HepG2 (cell line): ENCODE measurements at regions not wholly inside any gene's neighbourhood (a gene's known extent, or its start where the extent isn't known, plus 50 kb on each side); places are given as distances from the start of the nearest gene placed in this dataset.

ENCODE experiments used
- ATAC-seq: fragments of 200-7000 bp; cut with Tn5 transposase; 3 replicates; pipeline ENCODE4 v1.9.1; 2020; ENCODE audit warnings: mild to moderate bottlenecking, moderate library complexity
- BruUV-seq: library from RNA; stranded (reverse); fragments of 400-500 nt; replicated peaks from 2 replicates; lab custom pipeline; 2021; lab: Mats Ljungman, UMichigan
- CTCF ChIA-PET: fragments of 300-600 bp; formaldehyde crosslinking; extraction: SDS; loops from one replicate; lab custom pipeline; 2021; ENCODE audit warnings: low total read pairs, inconsistent platforms, low intra/inter-chr PET ratio; lab: Yijun Ruan, JAX
- POLR2A ChIA-PET: fragments of 350-600 bp; sonication (Branson Sonifier 250); formaldehyde crosslinking; loops from one replicate; lab custom pipeline; 2020; ENCODE audit warnings: antibody characterized with exemption, inconsistent platforms; lab: Yijun Ruan, JAX
- DNase-seq: peaks from one replicate; pipeline ENCODE4 v3.0.0-alpha.2; 2015; ENCODE audit warnings: low spot score
- FAIRE-seq: peaks from 3 replicates; lab custom pipeline; 2011; peaks lifted over from hg19 to GRCh38; lab: Jason Lieb, UNC
- H2AFZ ChIP-seq: one replicate; pipeline ENCODE4 v1.6.1; 2011; ENCODE audit warnings: low read length, inconsistent platforms
- H3K27ac ChIP-seq: fragments of 300-600 bp; 3 replicates; pipeline ENCODE4 v1.8.0; 2011; ENCODE audit warnings: mixed run types, mild to moderate bottlenecking, mixed read lengths, low read length, inconsistent platforms; ENCODE audit not compliant: insufficient read depth; ENCODE audit errors: extremely low read length
- H3K27me3 ChIP-seq, 2 experiments: fragments of 200-600 bp in 1 of 2; 2 replicates in 1 of 2; 3 replicates in 1 of 2; pipeline versions ENCODE4 v1.6.0 to v1.8.0; 2011; ENCODE audit warnings: low read length in 2 of 2, mild to moderate bottlenecking in 2 of 2, moderate library complexity in 2 of 2, inconsistent platforms in 1 of 2; ENCODE audit not compliant: insufficient read depth in 2 of 2, control insufficient read depth in 1 of 2
- H3K36me3 ChIP-seq, 2 experiments: fragments of 200-600 bp in 1 of 2; replicated peaks in 1 of 2; 2 replicates in 1 of 2; 3 replicates in 1 of 2; pipeline versions ENCODE4 v1.5.1 to v1.8.0; 2011; ENCODE audit warnings: low read length in 2 of 2, inconsistent platforms in 1 of 2; ENCODE audit not compliant: insufficient read depth in 2 of 2, control insufficient read depth in 1 of 2
- H3K4me1 ChIP-seq: 2 replicates; pipeline ENCODE4 v1.5.1; 2012; ENCODE audit warnings: low read length, inconsistent platforms; ENCODE audit not compliant: insufficient read depth
- H3K4me2 ChIP-seq: 2 replicates; pipeline ENCODE4 v1.6.0; 2011; ENCODE audit warnings: low read depth, low read length, inconsistent platforms
- H3K4me3 ChIP-seq, 3 experiments: fragments of 200-600 bp in 1 of 3; sonication (generic), shearing (Covaris generic) in 1 of 3; replicated peaks in 1 of 3; 2 replicates each; pipeline ENCODE4 v1.5.1; 2011 to 2016; ENCODE audit warnings: low read length in 3 of 3, inconsistent platforms in 2 of 3, low read depth in 2 of 3, mild to moderate bottlenecking in 2 of 3, control low read depth in 1 of 3, mixed read lengths in 1 of 3; ENCODE audit not compliant: insufficient read depth in 1 of 3
- H3K79me2 ChIP-seq: one replicate; pipeline ENCODE4 v1.6.1; 2011; ENCODE audit warnings: low read length, inconsistent platforms; ENCODE audit not compliant: insufficient read depth
- H3K9ac ChIP-seq: 2 replicates; pipeline ENCODE4 v1.6.0; 2011; ENCODE audit warnings: mild to moderate bottlenecking, low read depth, low read length, inconsistent platforms; ENCODE audit not compliant: insufficient read depth
- H3K9me3 ChIP-seq: 2 replicates; pipeline ENCODE4 v1.5.1; 2012; ENCODE audit warnings: mild to moderate bottlenecking, low read length
- H4K20me1 ChIP-seq: 2 replicates; pipeline ENCODE4 v1.6.0; 2011; ENCODE audit warnings: inconsistent platforms, mild to moderate bottlenecking, low read length, moderate library complexity; ENCODE audit not compliant: insufficient read depth
- BORCS8-MEF2B ChIP-seq: sonication (generic); formaldehyde crosslinking; IDR thresholded peaks from 2 replicates; pipeline ENCODE4 v1.8.0; 2022; ENCODE audit warnings: mild to moderate bottlenecking, missing genetic modification reagents
- FOXM1 ChIP-seq: sonication (generic); formaldehyde crosslinking; IDR thresholded peaks from 2 replicates; pipeline ENCODE4 v1.5.0; 2020; ENCODE audit warnings: missing genetic modification reagents
- GTF3A ChIP-seq: sonication (generic); formaldehyde crosslinking; conservative IDR thresholded peaks from 2 replicates; pipeline ENCODE4 v1.4.0; 2020; ENCODE audit warnings: mild to moderate bottlenecking, missing genetic modification reagents
- HNRNPL ChIP-seq: fragments of 200-400 bp; formaldehyde crosslinking; IDR thresholded peaks from 2 replicates; pipeline ENCODE4 v1.6.1; 2017; ENCODE audit warnings: mild to moderate bottlenecking, low read depth, low read length
- NCOA2 ChIP-seq: sonication (generic); formaldehyde crosslinking; IDR thresholded peaks from 2 replicates; pipeline ENCODE4 v1.8.0; 2022; ENCODE audit warnings: inconsistent platforms
- NR2C2 ChIP-seq: sonication (generic); formaldehyde crosslinking; IDR thresholded peaks from 2 replicates; pipeline ENCODE4 v1.4.0; 2020; ENCODE audit warnings: missing genetic modification reagents, mild to moderate bottlenecking, moderate library complexity, borderline replicate concordance
- PITX1 ChIP-seq: sonication (generic); formaldehyde crosslinking; IDR thresholded peaks from 2 replicates; pipeline ENCODE4 v1.5.1; 2020; ENCODE audit warnings: mild to moderate bottlenecking, missing genetic modification reagents
- SRSF9 ChIP-seq: fragments of 200-400 bp; formaldehyde crosslinking; IDR thresholded peaks from 2 replicates; pipeline ENCODE4 v1.6.1; 2018; ENCODE audit warnings: borderline replicate concordance, mild to moderate bottlenecking, low read depth, low read length; ENCODE audit not compliant: insufficient read depth, poor library complexity, severe bottlenecking
- ZNF232 ChIP-seq: sonication (generic); formaldehyde crosslinking; IDR thresholded peaks from 2 replicates; pipeline ENCODE4 v1.4.0; 2020; ENCODE audit warnings: missing genetic modification reagents, borderline replicate concordance
- ZNF256 ChIP-seq: sonication (generic); formaldehyde crosslinking; conservative IDR thresholded peaks from 2 replicates; pipeline ENCODE4 v1.4.0; 2020; ENCODE audit warnings: missing genetic modification reagents
- ZNF788 ChIP-seq: sonication (generic); formaldehyde crosslinking; IDR thresholded peaks from 2 replicates; pipeline ENCODE4 v1.5.0; 2020; ENCODE audit warnings: mild to moderate bottlenecking, missing genetic modification reagents, borderline replicate concordance
- WGBS: methylation state at CpG from one replicate; pipeline ENCODE4 v1.1.6; 2017; ENCODE audit warnings: low lambda C conversion rate; 5-methylcytosine and 5-hydroxymethylcytosine counted together
- in situ Hi-C: cut with HindIII; loops from 2 replicates; pipeline ENCODE4 v1.10.0; 2017; ENCODE audit warnings: low pct_unique_long_range_greater_than_20kb; ENCODE audit not compliant: extremely low pct_ligation_motif_present
- intact Hi-C: fragments of 100-400 bp; cut with micrococcal nuclease; formaldehyde crosslinking; loops from one replicate; pipeline ENCODE4 v1.10.0; 2022; ENCODE audit not compliant: unreplicated experiment
- TF ChIP-seq, protein P1 (sequence below): sonication (generic); formaldehyde crosslinking; conservative IDR thresholded peaks from 2 replicates; pipeline ENCODE4 v1.4.0; 2020; ENCODE audit warnings: missing genetic modification reagents

DNA sequence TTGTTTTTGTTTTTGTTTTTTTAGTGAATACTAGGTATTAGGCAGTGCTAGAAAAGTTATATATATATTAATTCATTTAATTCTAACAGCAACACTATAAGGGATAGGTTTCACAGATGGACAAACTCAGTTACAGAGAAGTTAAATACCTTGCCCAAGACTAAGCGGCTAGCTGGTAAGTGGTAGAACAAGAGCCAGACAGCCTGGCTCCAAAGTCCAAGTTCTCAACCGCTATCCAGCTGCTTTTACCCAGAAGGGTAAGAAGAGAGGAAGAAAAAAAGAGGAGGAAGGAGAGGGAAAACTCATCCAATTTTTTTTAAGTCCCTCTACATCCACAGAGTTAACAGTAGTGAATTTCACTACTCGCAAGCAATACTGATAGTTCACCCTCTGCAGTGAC, 217.0 kb downstream of the SPRY2 start:
- H3K9me3 ChIP-seq: no peaks in the 10 kb centered on the region
- H4K20me1 ChIP-seq: no peaks in the 10 kb centered on the region
- ATAC-seq (no peak), FAIRE-seq (no peak), DNase-seq (no peak)
- no peak overlapping the region for H3K4me2 ChIP-seq
- no peaks in the 10 kb centered on the region for H3K79me2 ChIP-seq
- H3K4me1 ChIP-seq: no peaks in the 10 kb centered on the region
- no peak for TF ChIP-seq NCOA2 (CRISPR knock-in tag)
- no peak for TF ChIP-seq GTF3A (CRISPR knock-in tag)
- TF ChIP-seq BORCS8-MEF2B (CRISPR knock-in tag): no peak
- TF ChIP-seq HNRNPL: no peak
- TF ChIP-seq NR2C2: no peak
- no peak for TF ChIP-seq SRSF9
- no peak for TF ChIP-seq ZNF232 (CRISPR knock-in tag)
- TF ChIP-seq PITX1: no peak
- no peak for TF ChIP-seq ZNF256 (CRISPR knock-in tag)
- no peak for TF ChIP-seq ZNF788 (CRISPR knock-in tag)
- TF ChIP-seq FOXM1: no peak
- TF ChIP-seq, protein P1, sequence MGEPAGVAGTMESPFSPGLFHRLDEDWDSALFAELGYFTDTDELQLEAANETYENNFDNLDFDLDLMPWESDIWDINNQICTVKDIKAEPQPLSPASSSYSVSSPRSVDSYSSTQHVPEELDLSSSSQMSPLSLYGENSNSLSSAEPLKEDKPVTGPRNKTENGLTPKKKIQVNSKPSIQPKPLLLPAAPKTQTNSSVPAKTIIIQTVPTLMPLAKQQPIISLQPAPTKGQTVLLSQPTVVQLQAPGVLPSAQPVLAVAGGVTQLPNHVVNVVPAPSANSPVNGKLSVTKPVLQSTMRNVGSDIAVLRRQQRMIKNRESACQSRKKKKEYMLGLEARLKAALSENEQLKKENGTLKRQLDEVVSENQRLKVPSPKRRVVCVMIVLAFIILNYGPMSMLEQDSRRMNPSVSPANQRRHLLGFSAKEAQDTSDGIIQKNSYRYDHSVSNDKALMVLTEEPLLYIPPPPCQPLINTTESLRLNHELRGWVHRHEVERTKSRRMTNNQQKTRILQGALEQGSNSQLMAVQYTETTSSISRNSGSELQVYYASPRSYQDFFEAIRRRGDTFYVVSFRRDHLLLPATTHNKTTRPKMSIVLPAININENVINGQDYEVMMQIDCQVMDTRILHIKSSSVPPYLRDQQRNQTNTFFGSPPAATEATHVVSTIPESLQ (CRISPR knock-in tag): no peak
- H2AFZ ChIP-seq: no peak overlapping the region
- no peak overlapping the region for H3K9ac ChIP-seq
- CTCF ChIA-PET: no interaction called here
- WGBS: 48% methylated on average over 3 of the region's 3 CpGs
- no peaks in the 10 kb centered on the region for H3K36me3 ChIP-seq
- H3K4me3 ChIP-seq: no peak overlapping the region
- intact Hi-C loops: no loop called here
- BruUV-seq: no TSS peak
- no peaks in the 10 kb centered on the region for H3K27me3 ChIP-seq
- H3K27ac ChIP-seq: no peak overlapping the region
- in situ Hi-C loops: no loop called here
- POLR2A ChIA-PET: no interaction called here
